ENCODE measurements at regions not wholly inside any gene's neighbourhood (a gene's known extent, or its start where the extent isn't known, plus 50 kb on each side); places are given as distances from the start of the nearest gene placed in this dataset.

DNA sequence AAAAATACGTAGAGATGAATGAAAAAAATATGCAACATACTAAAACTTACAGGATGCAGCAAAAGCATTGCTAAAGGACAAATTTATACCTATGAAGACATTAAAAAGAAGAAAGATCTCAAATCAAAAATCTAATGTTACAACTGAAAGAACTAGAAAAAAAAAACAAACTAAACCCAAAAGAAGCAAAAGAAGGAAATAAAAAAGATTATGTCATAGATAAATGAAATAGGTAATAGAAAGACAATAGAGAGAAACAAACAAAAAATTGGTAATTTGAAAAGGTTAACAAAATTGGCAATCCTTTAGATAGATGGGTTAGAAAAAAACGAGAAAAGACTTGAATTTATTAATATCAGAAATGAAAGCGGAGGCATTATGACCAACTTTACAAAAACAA is 1000.2 kb downstream of the TLE4 start:
- TF ChIP-seq CTCF (IDR thresholded peaks at IDR 0.05) (no peak), POLR2A (IDR thresholded peaks at IDR 0.05) (no peak)

All from adrenal gland (tissue), 5 donors.